ENCODE measurements at regions not wholly inside any gene's neighbourhood (a gene's known extent, or its start where the extent isn't known, plus 50 kb on each side); places are given as distances from the start of the nearest gene placed in this dataset.

- Histone ChIP-seq H3K9me2 (replicated peaks; ENCODE audit: low read depth, low read length) (no peaks in the 10 kb centered on the region), H4K20me1 (ENCODE audit: insufficient read depth, low read length, poor library complexity, severe bottlenecking) (no peaks in the 10 kb centered on the region), H3K4me3 (ENCODE audit: low read length, poor library complexity, severe bottlenecking) (no peak overlapping the region), H3K4me2 (ENCODE audit: low read depth, low read length, poor library complexity, severe bottlenecking) (no peak overlapping the region), H3F3A (ENCODE audit: low read depth) (no peaks in the 10 kb centered on the region), H3K4me1 (ENCODE audit: insufficient read depth, low read length, poor library complexity, severe bottlenecking) (no peaks in the 10 kb centered on the region), H3K9me3 (ENCODE audit: insufficient read depth, low read depth, low read length) (no peaks in the 10 kb centered on the region), H2AFZ (ENCODE audit: low read length) (no peak overlapping the region), H3K79me2 (ENCODE audit: insufficient read depth, low read length) (no peaks in the 10 kb centered on the region), H3K27me3 (ENCODE audit: insufficient read depth, low read length, poor library complexity, severe bottlenecking) (no peaks in the 10 kb centered on the region), H3K9ac (ENCODE audit: low read depth, low read length, poor library complexity, severe bottlenecking) (no peak overlapping the region), H3K36me3 (ENCODE audit: insufficient read depth, low read length) (no peaks in the 10 kb centered on the region)
- TF ChIP-seq EZH2phosphoT487 (IDR thresholded peaks at IDR 0.05; ENCODE audit: borderline replicate concordance), result no peak
- TF ChIP-seq, protein P1, sequence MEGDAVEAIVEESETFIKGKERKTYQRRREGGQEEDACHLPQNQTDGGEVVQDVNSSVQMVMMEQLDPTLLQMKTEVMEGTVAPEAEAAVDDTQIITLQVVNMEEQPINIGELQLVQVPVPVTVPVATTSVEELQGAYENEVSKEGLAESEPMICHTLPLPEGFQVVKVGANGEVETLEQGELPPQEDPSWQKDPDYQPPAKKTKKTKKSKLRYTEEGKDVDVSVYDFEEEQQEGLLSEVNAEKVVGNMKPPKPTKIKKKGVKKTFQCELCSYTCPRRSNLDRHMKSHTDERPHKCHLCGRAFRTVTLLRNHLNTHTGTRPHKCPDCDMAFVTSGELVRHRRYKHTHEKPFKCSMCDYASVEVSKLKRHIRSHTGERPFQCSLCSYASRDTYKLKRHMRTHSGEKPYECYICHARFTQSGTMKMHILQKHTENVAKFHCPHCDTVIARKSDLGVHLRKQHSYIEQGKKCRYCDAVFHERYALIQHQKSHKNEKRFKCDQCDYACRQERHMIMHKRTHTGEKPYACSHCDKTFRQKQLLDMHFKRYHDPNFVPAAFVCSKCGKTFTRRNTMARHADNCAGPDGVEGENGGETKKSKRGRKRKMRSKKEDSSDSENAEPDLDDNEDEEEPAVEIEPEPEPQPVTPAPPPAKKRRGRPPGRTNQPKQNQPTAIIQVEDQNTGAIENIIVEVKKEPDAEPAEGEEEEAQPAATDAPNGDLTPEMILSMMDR (conservative IDR thresholded peaks at IDR 0.05; ENCODE audit: low read length), result no peak
Measured at GRCh38 chr4:120452536-120452935, 385.9 kb upstream of the MAD2L1 start.

DNA sequence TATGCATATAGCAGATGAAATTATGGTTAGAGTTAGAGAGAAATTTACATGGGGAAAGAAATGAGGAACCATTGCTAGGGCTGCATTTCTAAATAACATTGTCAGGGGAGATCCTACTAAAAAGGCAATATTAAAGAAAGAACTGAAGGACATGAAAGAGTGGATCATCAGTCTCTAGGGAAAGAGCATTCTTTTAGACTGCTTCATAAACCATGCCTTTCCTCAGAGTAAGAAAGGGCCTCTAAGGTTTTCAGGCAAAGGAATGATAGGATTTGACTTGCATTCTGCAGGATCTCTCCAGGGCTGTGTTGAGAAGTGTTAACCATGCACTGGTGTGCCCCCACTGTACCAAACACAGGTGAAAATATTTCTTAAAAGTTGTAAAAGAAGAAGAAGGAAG lies 385.4 kb upstream of the MAD2L1 start:
- Histone ChIP-seq H3K79me2 (ENCODE audit: insufficient read depth, low read length) (no peaks in the 10 kb centered on the region), H3K36me3 (ENCODE audit: insufficient read depth, low read length) (no peaks in the 10 kb centered on the region), H3K9me3 (ENCODE audit: insufficient read depth, low read depth, low read length) (no peaks in the 10 kb centered on the region), H3K9me2 (replicated peaks; ENCODE audit: low read depth, low read length) (no peaks in the 10 kb centered on the region), H3K4me3 (ENCODE audit: low read length, poor library complexity, severe bottlenecking) (no peak overlapping the region), H4K20me1 (ENCODE audit: insufficient read depth, low read length, poor library complexity, severe bottlenecking) (no peaks in the 10 kb centered on the region), H3K27me3 (ENCODE audit: insufficient read depth, low read length, poor library complexity, severe bottlenecking) (no peaks in the 10 kb centered on the region), H3F3A (ENCODE audit: low read depth) (no peaks in the 10 kb centered on the region), H3K4me2 (ENCODE audit: low read depth, low read length, poor library complexity, severe bottlenecking) (no peak overlapping the region), H2AFZ (ENCODE audit: low read length) (no peak overlapping the region), H3K9ac (ENCODE audit: low read depth, low read length, poor library complexity, severe bottlenecking) (no peak overlapping the region), H3K4me1 (ENCODE audit: insufficient read depth, low read length, poor library complexity, severe bottlenecking) (no peaks in the 10 kb centered on the region)
- TF ChIP-seq, protein P1 (conservative IDR thresholded peaks at IDR 0.05; ENCODE audit: low read length), result no peak
- no peak for TF ChIP-seq EZH2phosphoT487 (IDR thresholded peaks at IDR 0.05; ENCODE audit: borderline replicate concordance)

- Histone ChIP-seq H3K27me3 (ENCODE audit: insufficient read depth, low read length, poor library complexity, severe bottlenecking) (no peaks in the 10 kb centered on the region), H3K4me2 (ENCODE audit: low read depth, low read length, poor library complexity, severe bottlenecking) (no peak overlapping the region), H3F3A (ENCODE audit: low read depth) (no peaks in the 10 kb centered on the region), H3K9ac (ENCODE audit: low read depth, low read length, poor library complexity, severe bottlenecking) (no peak overlapping the region), H3K79me2 (ENCODE audit: insufficient read depth, low read length) (no peaks in the 10 kb centered on the region), H4K20me1 (ENCODE audit: insufficient read depth, low read length, poor library complexity, severe bottlenecking) (no peaks in the 10 kb centered on the region), H3K4me1 (ENCODE audit: insufficient read depth, low read length, poor library complexity, severe bottlenecking) (no peaks in the 10 kb centered on the region), H3K9me3 (ENCODE audit: insufficient read depth, low read depth, low read length) (no peaks in the 10 kb centered on the region), H3K4me3 (ENCODE audit: low read length, poor library complexity, severe bottlenecking) (no peak overlapping the region), H2AFZ (ENCODE audit: low read length) (no peak overlapping the region), H3K9me2 (replicated peaks; ENCODE audit: low read depth, low read length) (no peaks in the 10 kb centered on the region), H3K36me3 (ENCODE audit: insufficient read depth, low read length) (no peaks in the 10 kb centered on the region)
- TF ChIP-seq EZH2phosphoT487 (IDR thresholded peaks at IDR 0.05; ENCODE audit: borderline replicate concordance), result no peak
- TF ChIP-seq, protein P1 (conservative IDR thresholded peaks at IDR 0.05; ENCODE audit: low read length), result no peak
Measured at GRCh38 chr4:120447774-120448173, 381.1 kb upstream of the MAD2L1 start.

All from Loucy (cell line).